GM18517 (cell line): ENCODE measurements at regions not wholly inside any gene's neighbourhood (a gene's known extent, or its start where the extent isn't known, plus 50 kb on each side); places are given as distances from the start of the nearest gene placed in this dataset.
"Not testable (repeated sequence)": the region's sequence is repeated elsewhere in the genome, so short reads cannot be mapped to it uniquely, and the experiment has no call there.

Experiments
- ATAC-seq: cut with Tn5 transposase; IDR thresholded peaks from one replicate; pipeline ENCODE4 v1.9.1; 2021; ENCODE audit warnings: mild to moderate bottlenecking, moderate library complexity; ENCODE audit not compliant: unreplicated experiment

GRCh38 chr2:171266102-171266501 is 105.4 kb upstream of the TLK1 start:
- ATAC-seq = no peak

DNA sequence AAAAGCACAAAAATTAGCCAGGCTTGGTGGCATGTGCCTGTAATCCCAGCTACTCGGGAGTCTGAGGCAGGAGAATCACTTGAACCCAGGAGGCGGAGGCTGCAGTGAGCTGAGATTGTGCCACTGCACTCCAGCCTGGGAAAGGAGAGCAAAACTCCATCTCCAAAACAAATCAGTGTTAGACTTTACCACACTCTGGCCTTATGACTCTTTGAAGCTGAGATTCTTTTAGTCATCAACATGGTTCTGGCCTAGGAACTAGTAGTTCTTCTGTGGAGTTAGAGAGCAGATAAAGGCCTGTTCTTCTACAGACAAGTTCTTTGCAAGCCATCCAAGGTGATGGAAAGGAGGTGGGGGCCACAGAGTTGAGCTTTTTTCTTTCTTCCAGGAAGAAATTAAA is 100.8 kb upstream of the TLK1 start:
- ATAC-seq = not testable (repeated sequence)

DNA sequence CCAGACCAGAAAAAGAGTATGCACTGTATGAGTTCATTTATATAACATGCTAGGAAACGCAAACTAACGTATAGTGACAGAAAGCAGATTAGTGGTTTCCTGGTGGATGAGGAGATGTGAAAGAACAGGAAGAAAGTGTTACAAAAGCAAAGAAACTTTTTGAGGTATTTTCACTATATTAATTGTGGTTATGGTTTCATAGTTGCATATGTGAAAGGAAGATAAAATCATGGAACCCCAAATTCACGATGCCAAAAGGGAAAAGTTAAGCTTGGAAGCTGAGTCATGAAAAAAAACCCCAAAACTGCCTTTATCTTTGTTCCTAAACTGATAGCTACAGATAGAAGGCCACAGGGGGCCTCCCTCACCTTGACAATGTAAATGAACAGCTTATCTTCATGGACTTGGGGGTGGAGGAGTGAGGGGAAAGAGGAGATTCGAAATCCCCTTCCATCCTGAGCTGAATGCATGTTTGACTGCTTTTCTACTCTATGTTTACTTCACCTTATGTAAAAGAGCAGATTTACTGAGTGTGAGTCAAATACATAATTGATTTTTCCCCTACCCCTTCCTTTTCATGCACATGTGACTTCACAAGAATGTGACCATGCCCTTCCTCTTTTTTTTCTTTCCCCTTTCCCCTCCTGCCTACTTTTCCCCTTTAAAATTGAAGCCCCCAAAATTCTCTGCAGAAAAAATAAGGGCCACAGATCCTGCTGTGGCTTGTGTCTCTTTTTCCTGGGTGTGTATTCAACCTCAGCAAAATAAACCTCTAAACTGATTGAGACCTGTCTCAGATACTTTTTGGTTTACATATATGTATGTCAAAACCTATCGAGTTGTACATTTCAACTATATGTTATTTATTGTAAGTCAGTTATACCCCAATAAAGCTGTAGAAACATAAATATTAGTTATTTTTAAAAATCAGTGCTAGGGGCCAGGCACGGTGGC is 100.1 kb upstream of the TLK1 start:
- no peak for ATAC-seq

GRCh38 chr2:171254666-171255065 is 94.0 kb upstream of the TLK1 start:
- ATAC-seq = no peak

DNA sequence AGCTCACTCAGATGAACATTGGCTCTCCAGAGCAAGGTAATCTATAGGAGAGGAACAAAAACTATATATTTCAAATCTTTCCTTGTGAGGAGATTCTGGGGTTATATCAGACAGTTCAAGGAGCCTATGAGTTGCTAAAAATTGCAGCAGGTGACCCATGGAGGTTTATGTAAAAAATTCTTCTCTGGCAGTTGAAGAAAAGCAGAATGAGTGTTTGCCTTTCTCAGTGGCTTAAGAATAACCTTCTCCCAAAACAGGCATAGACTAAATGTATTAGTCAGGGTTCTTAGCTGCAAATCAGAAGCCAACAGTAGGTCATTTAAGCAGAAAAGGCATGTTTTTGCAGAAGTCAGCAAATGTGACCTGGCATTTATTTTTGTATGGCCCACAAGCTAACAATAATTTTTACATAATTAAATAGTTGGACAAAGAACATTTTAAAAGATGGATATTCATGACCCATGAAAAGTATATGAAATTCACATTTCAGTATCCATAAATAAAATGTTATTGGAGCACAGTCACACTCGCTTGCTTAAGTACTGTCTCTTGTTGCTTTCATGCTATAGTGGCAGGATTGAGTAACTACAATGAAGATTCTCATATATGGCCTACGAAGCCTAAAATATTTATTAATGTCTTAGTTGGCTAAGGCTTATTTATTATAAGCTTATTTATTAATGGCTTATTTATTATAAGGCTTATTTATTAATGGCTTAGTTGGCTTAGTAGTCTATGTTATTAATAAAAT is 93.4 kb upstream of the TLK1 start:
- no peak for ATAC-seq

GRCh38 chr2:171253279-171253678 is 92.6 kb upstream of the TLK1 start:
- no peak for ATAC-seq

GRCh38 chr2:171249689-171250088 is 89.0 kb upstream of the TLK1 start:
- no peak for ATAC-seq

DNA sequence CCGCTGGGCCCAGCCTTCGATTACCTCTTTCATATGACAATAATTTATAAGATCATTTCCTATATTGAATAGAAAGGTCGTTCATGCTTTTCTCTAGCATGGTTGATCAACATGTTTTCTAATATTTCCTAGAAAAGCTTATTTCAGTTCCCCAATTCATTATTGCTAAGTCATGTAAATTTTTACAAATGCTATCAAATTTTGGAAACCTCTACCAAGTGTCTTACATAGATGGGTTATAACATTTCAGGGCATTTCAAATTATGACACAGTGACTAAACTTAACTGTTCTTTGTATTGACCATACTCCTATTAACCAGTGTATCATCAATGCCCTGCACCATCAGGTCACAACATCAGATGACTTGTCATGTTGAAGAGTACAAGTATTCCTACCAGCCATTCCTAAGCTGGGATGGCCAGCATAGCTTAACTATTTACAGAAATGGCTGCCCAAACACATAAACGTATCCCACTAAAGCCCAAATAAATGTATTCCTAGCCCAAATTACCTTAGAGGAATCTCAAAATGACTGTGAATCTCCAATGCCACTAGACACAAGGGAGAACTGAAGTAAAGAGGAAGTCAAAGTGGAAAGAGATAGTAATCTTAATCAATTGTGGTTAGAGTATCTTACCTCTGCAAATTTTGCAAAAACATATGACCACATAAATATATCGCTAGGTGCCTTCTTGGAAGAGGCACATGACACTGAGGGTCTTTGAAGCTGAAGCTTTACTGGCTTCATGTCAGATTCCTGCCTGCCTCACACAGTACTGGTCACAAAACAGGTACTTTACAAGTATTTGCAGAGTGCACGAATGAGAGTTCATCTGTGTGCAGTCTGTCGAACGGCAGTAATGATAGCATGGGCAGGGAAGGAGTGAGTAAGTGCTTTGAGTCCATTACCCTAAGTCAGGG is 87.3 kb upstream of the TLK1 start:
- no peak for ATAC-seq

DNA sequence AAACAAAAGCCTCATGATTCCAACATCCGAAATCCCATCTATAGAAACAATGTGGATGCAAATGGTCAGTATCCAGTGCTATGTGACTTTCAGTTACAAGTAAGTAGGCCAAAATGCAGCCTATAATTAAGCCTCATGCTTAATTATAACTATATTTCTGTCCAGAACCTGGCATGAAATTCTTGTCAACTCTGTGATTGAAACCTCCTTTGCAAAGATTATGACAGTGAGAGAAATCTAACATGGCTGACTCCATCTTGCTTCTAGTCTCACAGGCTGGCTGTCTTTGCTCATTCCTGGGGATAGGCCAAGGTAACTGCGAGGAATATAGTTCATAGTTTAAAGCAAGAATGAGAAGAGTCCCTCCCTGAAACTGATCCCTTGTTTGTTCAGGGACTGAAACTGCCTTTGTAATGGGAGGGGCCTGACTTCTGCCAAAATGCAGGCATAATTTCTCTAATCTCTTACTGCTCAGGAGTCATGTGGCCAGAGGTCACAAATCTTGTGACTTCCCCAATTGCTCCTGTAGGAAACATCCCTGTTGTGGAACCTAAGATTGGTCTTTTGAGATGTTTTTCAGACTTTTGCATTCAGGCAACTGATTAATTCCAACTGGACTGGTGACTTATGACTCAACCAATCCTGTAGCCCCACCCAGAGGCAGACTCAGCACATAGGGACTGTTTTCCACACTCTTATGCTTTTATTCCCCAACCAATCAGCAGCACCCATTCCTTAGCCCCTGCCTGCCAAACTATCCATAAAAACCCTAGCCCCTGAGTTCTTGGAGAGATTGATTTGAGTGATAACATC is 84.5 kb upstream of the TLK1 start:
- ATAC-seq = no peak

DNA sequence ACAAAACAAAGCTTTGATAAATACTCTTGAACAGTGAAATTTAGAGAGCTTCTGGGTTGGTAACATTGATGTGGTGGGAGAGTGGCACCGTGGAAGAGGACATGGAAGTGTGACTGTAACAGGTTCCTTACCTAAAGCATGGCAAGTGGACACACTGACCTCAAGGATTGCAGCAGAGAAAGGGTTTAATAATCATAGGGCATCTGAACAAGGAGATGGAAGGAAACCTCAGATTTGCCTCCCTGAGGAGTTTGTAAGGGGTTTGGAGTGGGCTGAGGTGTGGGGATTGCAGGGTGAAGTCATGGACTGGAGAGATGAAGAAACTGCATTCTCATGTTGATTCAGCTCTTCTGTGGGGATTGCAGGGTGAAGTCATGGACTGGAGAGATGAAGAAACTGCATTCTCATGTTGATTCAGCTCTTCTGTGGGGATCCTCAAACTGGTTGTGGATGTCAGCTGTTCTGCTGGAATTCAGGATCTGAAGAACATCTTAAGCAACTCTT is 83.8 kb upstream of the TLK1 start:
- no peak for ATAC-seq

DNA sequence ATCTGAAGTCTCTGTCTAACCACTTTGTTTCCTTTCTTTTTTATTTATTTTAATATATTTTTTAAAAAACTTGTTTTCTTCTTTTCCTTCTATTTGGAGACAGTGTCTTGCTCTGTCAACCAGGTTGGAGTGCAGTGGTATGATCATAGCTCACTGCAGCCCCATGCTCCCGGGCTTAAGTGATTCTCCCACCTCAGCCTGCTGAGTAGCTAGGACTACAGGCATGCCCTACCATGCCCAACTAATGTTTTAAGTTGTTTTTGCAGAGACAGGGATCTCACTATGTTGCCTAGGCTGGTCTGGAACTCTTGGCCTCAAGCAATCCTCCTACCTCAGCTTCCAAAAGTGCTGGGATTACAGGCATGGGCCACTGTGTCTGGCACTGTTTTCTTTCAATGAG is 81.1 kb upstream of the TLK1 start:
- ATAC-seq = no peak

GRCh38 chr2:171238946-171239345 is 78.3 kb upstream of the TLK1 start:
- ATAC-seq = no peak

DNA sequence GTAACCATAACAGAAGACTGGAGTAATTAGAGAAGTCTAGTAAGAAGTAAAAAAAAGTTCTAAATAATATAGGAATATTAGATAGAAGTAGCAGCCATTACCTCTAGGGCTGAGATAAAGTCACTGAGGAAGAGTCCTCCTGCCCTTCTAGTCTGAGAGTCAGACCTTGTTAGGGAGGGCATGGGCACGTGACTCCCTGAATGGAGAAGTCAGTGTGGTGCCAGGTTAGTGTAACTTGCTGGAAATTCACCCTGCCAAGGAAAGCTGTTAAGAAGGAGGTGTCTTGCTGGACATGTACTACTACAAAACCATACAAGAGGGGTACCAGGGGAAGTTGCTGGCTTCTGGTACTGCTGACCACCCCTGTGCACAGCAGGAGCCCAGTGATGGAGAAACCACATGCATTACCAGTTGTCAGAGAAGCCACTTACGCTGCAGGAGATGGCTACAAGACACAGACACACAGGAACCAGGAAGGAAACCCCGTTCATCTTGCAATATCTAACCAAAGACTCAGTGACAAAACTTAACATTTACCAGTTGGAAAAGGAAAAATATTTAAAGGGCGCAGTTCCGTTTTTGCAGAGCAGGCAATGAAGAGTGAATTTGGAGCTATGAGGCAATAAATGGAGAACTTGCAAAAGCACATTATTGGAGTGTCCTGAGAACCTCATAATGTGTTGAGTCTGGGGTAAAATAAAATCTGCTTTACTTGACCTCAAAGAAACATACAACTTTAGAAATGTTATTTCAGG is 77.2 kb upstream of the TLK1 start:
- no peak for ATAC-seq

DNA sequence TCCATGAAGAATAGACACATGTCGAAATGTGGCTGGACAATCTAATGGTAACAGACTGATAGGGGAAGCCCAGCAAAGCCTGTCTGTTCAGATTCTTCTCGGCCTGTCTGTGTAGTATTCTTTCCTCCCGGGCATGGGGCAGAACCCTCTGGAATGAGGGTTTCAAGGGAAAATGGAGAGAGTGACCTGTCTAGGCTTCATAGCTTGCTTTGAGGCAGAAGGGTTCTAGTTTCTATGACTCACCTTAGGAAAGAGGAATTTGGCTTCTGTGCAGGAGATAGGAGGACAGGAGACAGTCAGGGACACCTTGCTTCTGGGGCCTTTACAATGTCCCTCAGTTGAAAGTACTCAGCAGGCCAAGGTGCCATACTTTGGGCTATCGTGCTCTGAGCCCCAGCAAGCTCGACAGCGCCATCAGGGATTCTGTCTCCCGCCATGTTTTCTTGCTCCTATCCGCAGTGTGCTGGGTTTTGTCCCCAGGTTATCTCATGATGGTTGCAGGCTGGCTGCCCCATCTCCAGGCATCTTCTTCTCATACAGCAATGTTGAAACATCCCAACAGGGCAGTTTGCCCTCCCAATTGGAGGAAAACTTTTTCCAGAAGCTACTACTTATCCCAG is 74.7 kb upstream of the TLK1 start:
- no peak for ATAC-seq

DNA sequence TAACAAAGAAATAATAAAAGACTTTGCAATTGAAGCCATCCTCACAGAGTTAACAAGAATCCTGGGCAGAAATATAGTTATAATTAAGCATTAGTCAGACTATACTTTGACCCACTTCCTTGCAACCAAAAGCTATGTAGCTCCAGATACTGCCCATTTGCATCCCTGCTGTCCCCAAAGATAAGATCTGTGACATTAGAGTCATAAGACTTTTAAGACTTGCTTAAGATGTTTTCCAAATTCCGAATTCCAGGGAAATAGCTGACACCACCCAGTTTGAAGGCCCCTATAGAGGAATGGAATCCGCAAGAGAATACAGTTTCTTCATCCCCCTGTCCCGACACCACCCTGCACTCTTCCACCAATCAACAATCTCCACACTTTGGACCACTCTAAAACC is 69.5 kb upstream of the TLK1 start:
- ATAC-seq = no peak

- no peak for ATAC-seq
These were observed 68.1 kb upstream of the TLK1 start for GRCh38 chr2:171228826-171229225.

DNA sequence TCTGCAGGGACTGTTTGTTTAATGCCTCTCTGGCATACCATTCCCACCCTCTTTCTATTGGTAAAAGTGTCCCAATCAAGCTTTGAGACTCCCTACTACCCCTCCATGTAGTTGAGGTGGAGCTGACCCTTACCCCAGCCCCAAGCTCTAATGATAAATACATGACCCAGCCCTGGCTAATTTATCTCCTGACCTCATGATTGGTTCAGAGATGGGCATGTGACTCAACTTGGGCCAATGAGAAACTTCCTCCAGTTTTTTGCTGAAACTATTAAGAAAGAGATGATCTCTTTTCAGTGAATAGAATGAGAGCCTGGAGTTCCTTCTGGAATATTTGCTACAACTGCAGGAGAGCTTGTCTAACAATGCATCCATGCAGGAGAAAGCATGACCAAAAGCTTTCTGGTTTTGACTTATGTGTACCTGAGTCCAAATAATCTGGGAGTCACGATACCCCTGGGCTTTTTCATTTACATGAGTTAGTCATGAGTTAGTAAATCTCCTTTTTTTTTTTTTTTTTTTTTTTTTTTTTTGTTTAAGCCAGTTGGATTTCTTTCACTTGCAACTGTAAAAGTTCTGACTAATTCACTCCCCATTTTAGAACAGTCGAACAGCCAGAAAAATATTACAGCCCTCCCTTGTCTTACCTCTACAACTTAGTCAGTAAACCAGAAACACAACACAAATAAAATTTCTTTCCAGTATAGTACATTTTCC is 66.5 kb upstream of the TLK1 start:
- no peak for ATAC-seq

- no peak for ATAC-seq
These were observed 65.8 kb upstream of the TLK1 start for GRCh38 chr2:171226461-171226860.
